Type B pancreatic cell (in vitro differentiated cells): ENCODE measurements at regions not wholly inside any gene's neighbourhood (a gene's known extent, or its start where the extent isn't known, plus 50 kb on each side); places are given as distances from the start of the nearest gene placed in this dataset.

Source experiments
- DNase-seq: peaks from one replicate; pipeline ENCODE4 v3.0.0; 2021; ENCODE audit warnings: mixed read lengths; ENCODE audit not compliant: unreplicated experiment; ENCODE audit errors: extremely low spot score
- H3K27ac Mint-ChIP-seq: 2 replicates; pipeline ENCODE4 v1.8.0; 2021; ENCODE audit warnings: mild to moderate bottlenecking, mixed read lengths
- H3K27me3 Mint-ChIP-seq: 2 replicates; pipeline ENCODE4 v1.8.0; 2021; ENCODE audit warnings: mixed read lengths
- H3K36me3 Mint-ChIP-seq: 2 replicates; pipeline ENCODE4 v1.8.0; 2021; ENCODE audit warnings: mixed read lengths
- H3K4me1 Mint-ChIP-seq: one replicate; pipeline ENCODE4 v1.8.0; 2021; ENCODE audit warnings: mixed read lengths; ENCODE audit not compliant: unreplicated experiment
- H3K4me3 Mint-ChIP-seq: 2 replicates; pipeline ENCODE4 v1.8.0; 2021; ENCODE audit warnings: mild to moderate bottlenecking, mixed read lengths
- H3K9me3 Mint-ChIP-seq: 2 replicates; pipeline ENCODE4 v1.8.0; 2021; ENCODE audit warnings: mixed read lengths
- TF ChIP-seq, protein P1 (sequence below): fragments of 200-600 bp; sonication (generic); conservative IDR thresholded peaks from 2 replicates; pipeline ENCODE4 v1.5.0; 2021; ENCODE audit warnings: antibody characterized with exemption, mild to moderate bottlenecking

DNA sequence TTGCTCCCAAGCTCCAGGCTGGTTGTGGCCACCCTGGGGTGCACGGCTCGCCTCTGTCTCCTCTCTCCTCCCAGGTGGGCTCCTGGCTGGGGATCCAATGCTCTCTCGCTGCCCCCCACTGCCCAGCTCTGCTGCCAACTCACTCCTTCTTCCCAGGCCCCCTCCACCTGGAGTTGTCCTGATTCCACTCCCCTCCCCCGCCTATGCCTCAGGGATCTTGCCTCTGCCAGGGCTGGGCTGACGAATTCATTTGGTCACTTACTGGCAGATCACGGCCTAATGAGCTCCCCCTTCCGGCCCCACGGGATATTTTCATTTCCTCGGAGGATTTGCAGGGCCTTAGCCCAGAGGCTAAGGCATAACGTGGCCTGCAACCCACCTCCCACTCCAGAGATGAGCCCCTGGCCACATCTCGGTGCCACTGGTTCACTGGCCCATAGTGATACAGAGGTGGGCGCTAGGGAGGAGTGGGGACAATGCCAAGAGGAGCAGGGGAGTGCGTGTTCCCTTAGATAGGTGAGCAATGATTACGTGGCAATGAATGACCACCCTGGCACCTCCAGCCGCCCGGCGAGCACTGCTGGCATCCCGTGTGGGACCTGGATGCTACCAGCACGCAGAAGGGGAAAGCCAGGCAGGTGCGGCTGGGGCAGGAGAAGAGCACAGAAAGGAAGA is 344.6 kb upstream of the SHH start:
- TF ChIP-seq, protein P1, sequence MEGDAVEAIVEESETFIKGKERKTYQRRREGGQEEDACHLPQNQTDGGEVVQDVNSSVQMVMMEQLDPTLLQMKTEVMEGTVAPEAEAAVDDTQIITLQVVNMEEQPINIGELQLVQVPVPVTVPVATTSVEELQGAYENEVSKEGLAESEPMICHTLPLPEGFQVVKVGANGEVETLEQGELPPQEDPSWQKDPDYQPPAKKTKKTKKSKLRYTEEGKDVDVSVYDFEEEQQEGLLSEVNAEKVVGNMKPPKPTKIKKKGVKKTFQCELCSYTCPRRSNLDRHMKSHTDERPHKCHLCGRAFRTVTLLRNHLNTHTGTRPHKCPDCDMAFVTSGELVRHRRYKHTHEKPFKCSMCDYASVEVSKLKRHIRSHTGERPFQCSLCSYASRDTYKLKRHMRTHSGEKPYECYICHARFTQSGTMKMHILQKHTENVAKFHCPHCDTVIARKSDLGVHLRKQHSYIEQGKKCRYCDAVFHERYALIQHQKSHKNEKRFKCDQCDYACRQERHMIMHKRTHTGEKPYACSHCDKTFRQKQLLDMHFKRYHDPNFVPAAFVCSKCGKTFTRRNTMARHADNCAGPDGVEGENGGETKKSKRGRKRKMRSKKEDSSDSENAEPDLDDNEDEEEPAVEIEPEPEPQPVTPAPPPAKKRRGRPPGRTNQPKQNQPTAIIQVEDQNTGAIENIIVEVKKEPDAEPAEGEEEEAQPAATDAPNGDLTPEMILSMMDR, result peak; percentile 64
- Mint-ChIP-seq H3K4me3 (no peak overlapping the region), H3K27me3 (peaks cover 11% of the 10 kb centered on the region)

DNA sequence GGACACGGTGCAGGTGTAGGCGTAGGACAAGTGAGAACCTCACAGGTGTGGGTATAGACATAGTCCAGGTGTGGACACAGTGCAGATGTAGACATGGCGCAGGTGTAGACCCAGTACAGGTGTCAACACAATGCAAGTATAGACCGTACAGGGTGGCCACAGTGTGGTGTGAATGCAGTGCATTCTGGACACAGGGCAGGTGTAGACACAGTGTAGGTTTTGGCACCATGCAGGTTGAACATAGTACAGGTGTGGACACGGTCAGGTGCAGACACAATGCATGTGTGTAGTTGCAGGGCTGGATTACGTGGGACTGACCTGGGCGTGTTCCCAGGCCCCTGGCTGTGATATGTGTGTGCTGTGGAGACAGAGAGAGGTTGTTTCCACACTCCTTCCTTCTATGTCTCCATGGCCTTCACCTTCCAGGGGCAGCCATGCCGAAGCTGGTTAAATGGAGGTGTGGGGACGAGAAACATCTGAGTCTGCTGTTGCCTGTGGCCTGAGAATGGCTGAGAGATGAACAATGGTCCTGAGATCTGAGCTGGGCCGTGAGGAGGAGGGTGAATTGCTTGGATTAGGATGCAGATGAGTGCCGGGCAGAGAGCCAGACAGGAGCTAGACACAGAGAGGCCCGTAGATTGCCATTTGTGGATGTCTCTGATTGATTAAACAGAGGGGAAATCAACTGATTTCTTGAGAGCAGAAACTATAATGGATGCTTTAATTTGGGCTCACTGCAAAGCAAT is 343.9 kb upstream of the SHH start:
- H3K4me3 Mint-ChIP-seq, result no peak overlapping the region
- no peak overlapping the region for H3K27ac Mint-ChIP-seq
- no peaks in the 10 kb centered on the region for H3K9me3 Mint-ChIP-seq
- TF ChIP-seq, protein P1, result no peak
- peaks cover 13% of the 10 kb centered on the region for H3K27me3 Mint-ChIP-seq
- H3K4me1 Mint-ChIP-seq, result peaks cover 6% of the 10 kb centered on the region
- no peaks in the 10 kb centered on the region for H3K36me3 Mint-ChIP-seq
- DNase-seq, result no peak

More for the DNA sequence above, 344.6 kb upstream of the SHH start:
- no peaks in the 10 kb centered on the region for H3K9me3 Mint-ChIP-seq
- H3K4me1 Mint-ChIP-seq, result peaks cover 5% of the 10 kb centered on the region
- H3K36me3 Mint-ChIP-seq, result no peaks in the 10 kb centered on the region
- DNase-seq, result no peak
- no peak overlapping the region for H3K27ac Mint-ChIP-seq

DNA sequence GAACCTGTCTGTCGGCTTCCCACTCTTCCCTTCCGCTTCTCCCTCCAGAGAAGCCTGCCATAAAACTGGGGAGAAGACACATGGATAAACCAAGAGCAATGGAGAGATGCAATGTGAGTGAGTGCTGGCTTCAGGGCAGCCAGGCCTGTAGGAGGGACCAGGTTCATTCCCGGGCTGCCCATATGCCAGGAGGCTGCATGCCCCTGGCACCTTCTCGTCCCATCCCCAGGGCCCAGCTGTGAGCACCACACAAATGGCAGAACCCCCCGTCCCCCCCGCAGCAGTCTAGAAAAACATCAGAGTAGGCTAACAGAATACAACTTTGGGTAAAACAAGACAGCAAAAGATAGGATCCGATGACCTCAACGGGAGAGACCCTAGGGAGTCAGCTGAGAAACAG is 341.3 kb upstream of the SHH start:
- TF ChIP-seq, protein P1, result no peak
- H3K4me1 Mint-ChIP-seq, result peaks cover 6% of the 10 kb centered on the region
- no peak overlapping the region for H3K4me3 Mint-ChIP-seq
- no peak overlapping the region for H3K27ac Mint-ChIP-seq
- no peak for DNase-seq
- H3K27me3 Mint-ChIP-seq, result peaks cover 8% of the 10 kb centered on the region
- H3K9me3 Mint-ChIP-seq, result no peaks in the 10 kb centered on the region
- no peaks in the 10 kb centered on the region for H3K36me3 Mint-ChIP-seq

DNA sequence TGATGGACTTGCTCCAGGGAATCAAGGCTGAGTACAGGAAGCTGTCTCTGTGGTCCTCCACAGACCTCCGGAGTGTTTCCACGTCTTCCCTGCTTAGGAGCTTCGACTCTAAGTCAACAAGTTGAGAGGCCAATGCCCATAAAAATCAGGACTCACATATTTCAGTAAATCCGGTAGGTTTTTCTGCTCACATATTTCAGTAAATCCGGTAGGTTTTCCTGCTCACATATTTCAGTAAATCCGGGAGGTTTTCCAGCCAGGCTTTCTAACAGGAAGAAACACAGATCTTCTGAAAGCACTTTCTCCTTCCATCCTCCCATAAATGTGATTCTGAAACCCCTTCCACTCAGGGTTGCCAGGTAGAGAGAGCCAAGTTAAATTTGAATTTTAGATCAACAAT is 340.1 kb upstream of the SHH start:
- TF ChIP-seq, protein P1, result no peak
- no peak for DNase-seq
- Mint-ChIP-seq H3K4me3 (no peak overlapping the region), H3K9me3 (no peaks in the 10 kb centered on the region), H3K27me3 (peaks cover 8% of the 10 kb centered on the region), H3K4me1 (peaks cover 6% of the 10 kb centered on the region), H3K36me3 (no peaks in the 10 kb centered on the region), H3K27ac (no peak overlapping the region)

DNA sequence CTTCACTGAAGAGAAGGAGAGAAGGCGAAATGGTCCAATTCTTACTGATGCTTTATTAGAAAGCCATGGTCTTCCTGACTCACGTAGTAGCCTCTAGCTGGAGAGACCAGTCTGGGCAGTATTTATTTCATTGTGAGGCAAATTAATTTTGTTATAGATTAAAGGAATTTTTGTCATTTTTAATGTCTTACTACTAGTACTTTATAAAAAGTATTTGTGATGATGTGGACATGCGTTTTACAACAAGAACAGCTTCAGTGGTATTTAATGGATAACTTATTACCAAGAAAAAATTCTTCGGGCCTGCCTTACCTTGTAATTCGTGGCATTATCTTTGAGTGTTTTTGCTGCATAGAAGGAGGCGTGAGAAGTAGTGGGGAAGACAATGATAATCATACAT is 339.4 kb upstream of the SHH start:
- DNase-seq, result no peak
- TF ChIP-seq, protein P1, result no peak
- no peaks in the 10 kb centered on the region for H3K36me3 Mint-ChIP-seq
- H3K4me1 Mint-ChIP-seq, result peaks cover 6% of the 10 kb centered on the region
- H3K27me3 Mint-ChIP-seq, result peaks cover 8% of the 10 kb centered on the region
- no peaks in the 10 kb centered on the region for H3K9me3 Mint-ChIP-seq
- no peak overlapping the region for H3K4me3 Mint-ChIP-seq
- H3K27ac Mint-ChIP-seq, result no peak overlapping the region
